Loucy (cell line): ENCODE measurements at regions not wholly inside any gene's neighbourhood (a gene's known extent, or its start where the extent isn't known, plus 50 kb on each side); places are given as distances from the start of the nearest gene placed in this dataset.

Source experiments
- H2AFZ ChIP-seq: fragments of 200-600 bp; sonication (generic); 2 replicates; pipeline ENCODE4 v1.6.0; 2016; ENCODE audit warnings: antibody characterized with exemption, mild to moderate bottlenecking, low read length, moderate library complexity
- H3F3A ChIP-seq: fragments of 200-600 bp; 2 replicates; pipeline ENCODE4 v1.6.0; 2016; ENCODE audit warnings: antibody characterized with exemption, low read depth, mild to moderate bottlenecking
- H3K27me3 ChIP-seq: fragments of 200-600 bp; sonication (generic); 2 replicates; pipeline ENCODE4 v1.6.1; 2014; ENCODE audit warnings: low read length, mild to moderate bottlenecking; ENCODE audit not compliant: insufficient read depth, poor library complexity, severe bottlenecking
- H3K36me3 ChIP-seq: fragments of 200-600 bp; sonication (generic); 2 replicates; pipeline ENCODE4 v1.6.1; 2016; ENCODE audit warnings: low read length; ENCODE audit not compliant: insufficient read depth
- H3K4me1 ChIP-seq: fragments of 200-600 bp; sonication (generic); 2 replicates; pipeline ENCODE4 v1.5.1; 2014; ENCODE audit warnings: low read length, mild to moderate bottlenecking; ENCODE audit not compliant: insufficient read depth, poor library complexity, severe bottlenecking
- H3K4me2 ChIP-seq: fragments of 200-600 bp; sonication (generic); 2 replicates; pipeline ENCODE4 v1.6.0; 2014; ENCODE audit warnings: antibody characterized with exemption, low read length, low read depth, mild to moderate bottlenecking; ENCODE audit not compliant: poor library complexity, severe bottlenecking
- H3K4me3 ChIP-seq: fragments of 200-600 bp; sonication (generic); 2 replicates; pipeline ENCODE4 v1.5.1; 2014; ENCODE audit warnings: low read length, mild to moderate bottlenecking, mixed read lengths; ENCODE audit not compliant: poor library complexity, severe bottlenecking
- H3K79me2 ChIP-seq: fragments of 200-600 bp; sonication (generic); 2 replicates; pipeline ENCODE4 v1.6.1; 2014; ENCODE audit warnings: low read length; ENCODE audit not compliant: insufficient read depth
- H3K9ac ChIP-seq: fragments of 200-600 bp; sonication (generic); 2 replicates; pipeline ENCODE4 v1.6.0; 2014; ENCODE audit warnings: mild to moderate bottlenecking, low read depth, low read length, moderate library complexity; ENCODE audit not compliant: poor library complexity, severe bottlenecking
- H3K9me2 ChIP-seq: fragments of 200-600 bp; sonication (generic); replicated peaks from 2 replicates; pipeline ENCODE4 v1.6.1; 2016; ENCODE audit warnings: low read depth, low read length, mixed read lengths
- H3K9me3 ChIP-seq: fragments of 200-600 bp; sonication (generic); 2 replicates; pipeline ENCODE4 v1.6.1; 2014; ENCODE audit warnings: mild to moderate bottlenecking, antibody characterized with exemption, low read length, low read depth; ENCODE audit not compliant: insufficient read depth
- H4K20me1 ChIP-seq: fragments of 200-600 bp; sonication (generic); 2 replicates; pipeline ENCODE4 v1.6.0; 2014; ENCODE audit warnings: antibody characterized with exemption, low read length, mild to moderate bottlenecking; ENCODE audit not compliant: insufficient read depth, poor library complexity, severe bottlenecking
- CTCF ChIP-seq: fragments of 200-600 bp; sonication (generic); conservative IDR thresholded peaks from 2 replicates; pipeline ENCODE4 v1.5.1; 2014; ENCODE audit warnings: mild to moderate bottlenecking, antibody characterized with exemption, low read length
- EZH2phosphoT487 ChIP-seq: fragments of 200-600 bp; IDR thresholded peaks from 2 replicates; pipeline ENCODE4 v1.6.1; 2018; ENCODE audit warnings: antibody characterized with exemption, mild to moderate bottlenecking, moderate library complexity, borderline replicate concordance

- Histone ChIP-seq H3K4me3 (no peak overlapping the region), H3K4me2 (no peak overlapping the region), H3K79me2 (no peaks in the 10 kb centered on the region), H3K9me3 (no peaks in the 10 kb centered on the region), H3K9me2 (no peaks in the 10 kb centered on the region), H3K36me3 (no peaks in the 10 kb centered on the region), H3F3A (no peaks in the 10 kb centered on the region), H3K27me3 (no peaks in the 10 kb centered on the region), H4K20me1 (no peaks in the 10 kb centered on the region), H3K9ac (no peak overlapping the region), H2AFZ (no peak overlapping the region; the same call in 1 of the 2 replicates), H3K4me1 (no peaks in the 10 kb centered on the region)
- no peak for TF ChIP-seq EZH2phosphoT487
- no peak for TF ChIP-seq CTCF
These were observed 114.7 kb upstream of the DOCK10 start for GRCh38 chr2:225156853-225157451.

GRCh38 chr2:225140723-225141122 lies 98.5 kb upstream of the DOCK10 start:
- H3K27me3 ChIP-seq, result no peaks in the 10 kb centered on the region
- H2AFZ ChIP-seq, result no peak overlapping the region
- H3K9me3 ChIP-seq, result no peaks in the 10 kb centered on the region
- no peaks in the 10 kb centered on the region for H3F3A ChIP-seq
- no peak overlapping the region for H3K9ac ChIP-seq
- H3K4me1 ChIP-seq, result no peaks in the 10 kb centered on the region
- no peaks in the 10 kb centered on the region for H3K79me2 ChIP-seq
- TF ChIP-seq CTCF, result no peak
- no peak for TF ChIP-seq EZH2phosphoT487
- no peak overlapping the region for H3K4me3 ChIP-seq
- H4K20me1 ChIP-seq, result no peaks in the 10 kb centered on the region
- H3K9me2 ChIP-seq, result no peaks in the 10 kb centered on the region
- H3K36me3 ChIP-seq, result no peaks in the 10 kb centered on the region
- H3K4me2 ChIP-seq, result no peak overlapping the region

- no peak overlapping the region for H2AFZ ChIP-seq
- no peaks in the 10 kb centered on the region for H3K9me3 ChIP-seq
- H3K4me3 ChIP-seq, result no peak overlapping the region
- no peaks in the 10 kb centered on the region for H3K4me1 ChIP-seq
- no peak overlapping the region for H3K4me2 ChIP-seq
- no peaks in the 10 kb centered on the region for H3K36me3 ChIP-seq
- no peak overlapping the region for H3K9ac ChIP-seq
- H3K9me2 ChIP-seq, result no peaks in the 10 kb centered on the region
- no peaks in the 10 kb centered on the region for H3K27me3 ChIP-seq
- TF ChIP-seq CTCF (no peak), EZH2phosphoT487 (no peak)
- no peaks in the 10 kb centered on the region for H3K79me2 ChIP-seq
- H3F3A ChIP-seq, result no peaks in the 10 kb centered on the region
- H4K20me1 ChIP-seq, result no peaks in the 10 kb centered on the region
These were observed 95.7 kb upstream of the DOCK10 start for GRCh38 chr2:225137971-225138370.
